ENCODE measurements at regions not wholly inside any gene's neighbourhood (a gene's known extent, or its start where the extent isn't known, plus 50 kb on each side); places are given as distances from the start of the nearest gene placed in this dataset.
A peak's percentile ranks its signal among the peaks of the same experiment; 100 is the strongest.

GRCh38 chr9:84538879-84539278 lies 130.7 kb upstream of the NTRK2 start:
- CTCF ChIA-PET, result no interaction called here
- Mint-ChIP-seq H3K9me3 (ENCODE audit: unreplicated experiment) (no peaks in the 10 kb centered on the region), H3K4me1 (ENCODE audit: insufficient read depth, unreplicated experiment) (no peaks in the 10 kb centered on the region), H3K27me3 (ENCODE audit: insufficient read depth, unreplicated experiment) (peaks cover 8% of the 10 kb centered on the region), H3K27ac (ENCODE audit: low read depth, unreplicated experiment) (no peak overlapping the region), H3K4me3 (ENCODE audit: unreplicated experiment) (no peak overlapping the region), H3K36me3 (ENCODE audit: insufficient read depth, unreplicated experiment) (no peaks in the 10 kb centered on the region)
- no peak for TF ChIP-seq CTCF (IDR thresholded peaks at IDR 0.05; ENCODE audit: unreplicated experiment)
- DNase-seq (ENCODE audit: unreplicated experiment), result no peak
- intact Hi-C loops (cut with micrococcal nuclease), result no loop called here
- POLR2A ChIA-PET, result interaction anchor here (0.9 kb wide), 1 partner anchor 10 kb away, joined by 3 read pairs; no protein-coding TSS in a partner anchor
- no TSS peak for BruUV-seq (replicated peaks)

DNA sequence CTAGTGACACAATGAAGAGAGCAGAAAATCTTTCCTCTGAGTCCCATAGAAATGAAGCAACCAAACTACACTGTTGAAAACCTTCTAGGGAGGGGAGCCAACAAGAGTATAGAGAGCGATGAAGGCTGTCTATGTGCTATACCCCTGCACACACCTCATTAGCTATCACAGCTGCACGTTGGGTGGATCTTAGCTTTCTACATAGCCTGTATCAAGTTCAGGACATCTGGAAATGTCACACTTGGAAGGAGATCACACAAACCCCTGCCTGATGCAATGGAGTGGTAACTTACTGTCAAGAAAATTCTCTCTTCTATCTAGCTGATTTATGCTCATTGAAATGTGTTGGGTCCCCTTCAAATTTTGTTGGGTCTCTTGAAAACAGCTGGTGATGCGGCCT lies 127.0 kb upstream of the NTRK2 start:
- BruUV-seq (replicated peaks), result no TSS peak
- ChIA-PET CTCF (interaction anchor here (0.9 kb wide), 1 partner anchor 10 kb away, joined by 4 read pairs; no protein-coding TSS in a partner anchor), POLR2A (no interaction called here)
- intact Hi-C loops (cut with micrococcal nuclease), result no loop called here
- Mint-ChIP-seq H3K36me3 (ENCODE audit: insufficient read depth, unreplicated experiment) (no peaks in the 10 kb centered on the region), H3K27ac (ENCODE audit: low read depth, unreplicated experiment) (no peak overlapping the region), H3K27me3 (ENCODE audit: insufficient read depth, unreplicated experiment) (no peaks in the 10 kb centered on the region), H3K4me1 (ENCODE audit: insufficient read depth, unreplicated experiment) (no peaks in the 10 kb centered on the region), H3K9me3 (ENCODE audit: unreplicated experiment) (no peaks in the 10 kb centered on the region), H3K4me3 (ENCODE audit: unreplicated experiment) (no peak overlapping the region)
- no peak for TF ChIP-seq CTCF (IDR thresholded peaks at IDR 0.05; ENCODE audit: unreplicated experiment)
- no peak for DNase-seq (ENCODE audit: unreplicated experiment)

DNA sequence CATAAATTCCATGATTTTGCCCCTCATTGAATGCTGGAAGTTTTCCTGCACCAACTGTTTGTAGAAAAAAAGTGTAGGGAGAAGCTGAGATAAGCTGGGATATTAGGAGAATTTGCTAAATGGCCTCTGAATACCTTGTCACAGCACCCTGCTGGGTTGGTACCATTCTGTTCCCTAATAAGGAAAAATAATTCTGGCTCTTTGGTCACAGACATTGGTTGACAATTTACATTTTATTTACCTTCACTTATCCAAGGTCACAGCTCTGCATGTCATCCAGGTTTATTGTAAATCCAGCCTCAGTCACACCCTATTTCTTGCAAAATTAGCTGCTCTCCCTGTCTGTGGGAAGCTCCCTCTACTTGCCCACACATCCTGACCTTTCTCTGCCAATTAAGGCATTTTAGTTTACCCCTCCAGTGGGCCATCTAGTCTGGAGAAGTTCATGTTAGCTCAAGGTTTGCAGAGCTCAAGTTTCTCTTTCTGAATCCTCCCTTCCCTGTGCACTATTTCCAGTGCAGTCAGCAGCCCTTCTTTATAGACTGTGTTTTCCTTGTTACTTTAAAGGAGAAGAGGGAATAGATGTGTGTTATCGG lies 115.4 kb upstream of the NTRK2 start:
- POLR2A ChIA-PET, result interaction anchor here (0.7 to 1.1 kb wide), 3 partner anchors 15 to 141 kb away, joined by 3 read pairs; no protein-coding TSS in a partner anchor
- H3K4me3 Mint-ChIP-seq (ENCODE audit: unreplicated experiment), result no peak overlapping the region
- H3K36me3 Mint-ChIP-seq (ENCODE audit: insufficient read depth, unreplicated experiment), result no peaks in the 10 kb centered on the region
- DNase-seq (ENCODE audit: unreplicated experiment), result no peak
- H3K27me3 Mint-ChIP-seq (ENCODE audit: insufficient read depth, unreplicated experiment), result peaks cover 13% of the 10 kb centered on the region
- TF ChIP-seq CTCF (IDR thresholded peaks at IDR 0.05; ENCODE audit: unreplicated experiment), result no peak
- no TSS peak for BruUV-seq (replicated peaks)
- intact Hi-C loops (cut with micrococcal nuclease), result no loop called here
- H3K27ac Mint-ChIP-seq (ENCODE audit: low read depth, unreplicated experiment), result no peak overlapping the region
- H3K4me1 Mint-ChIP-seq (ENCODE audit: insufficient read depth, unreplicated experiment), result peaks cover 5% of the 10 kb centered on the region
- CTCF ChIA-PET, result interaction anchor here (0.6 kb wide), 2 partner anchors 75 to 1534 kb away, joined by 4 read pairs; no protein-coding TSS in a partner anchor
- H3K9me3 Mint-ChIP-seq (ENCODE audit: unreplicated experiment), result no peaks in the 10 kb centered on the region

DNA sequence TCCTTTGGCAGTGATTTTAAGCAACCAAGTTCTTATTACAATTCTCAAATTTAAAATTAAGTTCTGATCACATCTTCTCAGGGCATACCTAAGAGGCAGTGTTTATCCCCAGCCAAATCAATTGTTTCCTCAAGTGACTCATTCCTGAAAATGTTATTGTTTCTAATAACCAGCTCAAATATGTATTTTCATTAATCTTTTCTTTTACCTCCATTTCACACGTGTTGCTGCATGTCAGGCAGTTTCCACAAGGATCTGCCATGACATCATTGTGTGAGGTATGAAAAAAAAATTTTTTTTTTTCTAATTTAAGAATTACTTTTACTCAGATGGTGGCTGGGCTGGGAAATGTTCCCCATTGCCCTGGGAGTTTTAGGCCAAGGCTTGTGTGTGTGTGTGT lies 113.0 kb upstream of the NTRK2 start:
- Mint-ChIP-seq H3K27ac (ENCODE audit: low read depth, unreplicated experiment) (no peak overlapping the region), H3K4me1 (ENCODE audit: insufficient read depth, unreplicated experiment) (peaks cover 5% of the 10 kb centered on the region), H3K9me3 (ENCODE audit: unreplicated experiment) (no peaks in the 10 kb centered on the region), H3K27me3 (ENCODE audit: insufficient read depth, unreplicated experiment) (peaks cover 13% of the 10 kb centered on the region), H3K4me3 (ENCODE audit: unreplicated experiment) (no peak overlapping the region), H3K36me3 (ENCODE audit: insufficient read depth, unreplicated experiment) (no peaks in the 10 kb centered on the region)
- intact Hi-C loops (cut with micrococcal nuclease), result no loop called here
- ChIA-PET POLR2A (no interaction called here), CTCF (no interaction called here)
- no peak for TF ChIP-seq CTCF (IDR thresholded peaks at IDR 0.05; ENCODE audit: unreplicated experiment)
- DNase-seq (ENCODE audit: unreplicated experiment), result peak; percentile 14
- no TSS peak for BruUV-seq (replicated peaks)

All from MCF 10A (cell line).